Omental fat pad (tissue), 3 donors: ENCODE measurements at regions not wholly inside any gene's neighbourhood (a gene's known extent, or its start where the extent isn't known, plus 50 kb on each side); places are given as distances from the start of the nearest gene placed in this dataset.

ENCODE experiments used
- ATAC-seq: fragments of 150-250 bp; one replicate; pipeline ENCODE4 v1.9.1; 2016; ENCODE audit warnings: mild to moderate bottlenecking, moderate library complexity; ENCODE audit not compliant: low FRiP score
- DNase-seq: peaks from one replicate; pipeline ENCODE4 v3.0.0-alpha.2; 2019; ENCODE audit warnings: low spot score
- CTCF ChIP-seq, 3 donors: fragments of 450-650 bp; IDR thresholded peaks; one replicate each; pipeline ENCODE4 v1.5.1; 2016 to 2017; ENCODE audit warnings: antibody characterized with exemption in 3 of 3, mild to moderate bottlenecking in 3 of 3, moderate library complexity in 2 of 3

- DNase-seq (no peak), ATAC-seq (no peak)
- TF ChIP-seq CTCF (IDR thresholded peaks at IDR 0.05): no peak
Observed at GRCh38 chrX:46072791-46073190, 472.4 kb downstream of the ZNF674 start.

DNA sequence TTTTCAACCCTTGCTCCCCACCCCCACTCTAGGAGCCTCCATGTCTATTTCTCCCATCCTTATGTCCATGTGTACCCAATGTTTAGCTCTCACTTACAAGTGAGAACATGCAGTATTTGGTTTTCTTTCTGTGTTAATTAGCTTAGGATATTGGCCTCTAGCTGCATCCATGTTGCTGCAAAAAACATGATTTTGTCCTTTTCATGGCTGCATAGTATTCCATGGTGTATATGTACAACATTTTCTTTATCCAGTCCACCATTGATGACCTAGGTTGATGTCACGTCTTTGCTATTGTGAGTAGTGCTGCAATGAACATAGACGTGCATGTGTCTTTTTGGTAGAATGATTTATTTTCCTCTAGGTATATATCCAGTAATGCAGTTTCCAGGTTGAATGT lies 472.8 kb downstream of the ZNF674 start:
- ATAC-seq (no peak), DNase-seq (no peak)
- TF ChIP-seq CTCF (IDR thresholded peaks at IDR 0.05): no peak

- DNase-seq (no peak), ATAC-seq (no peak)
- TF ChIP-seq CTCF (IDR thresholded peaks at IDR 0.05): no peak
Observed at GRCh38 chrX:46070421-46070820, 474.8 kb downstream of the ZNF674 start.

- DNase-seq: no peak
- ATAC-seq: no peak
- TF ChIP-seq CTCF (IDR thresholded peaks at IDR 0.05): no peak
Observed at GRCh38 chrX:46059316-46059715, 485.9 kb downstream of the ZNF674 start.

GRCh38 chrX:46044486-46044885 lies 500.7 kb downstream of the ZNF674 start:
- ATAC-seq: no peak
- no peak for DNase-seq
- no peak for TF ChIP-seq CTCF (IDR thresholded peaks at IDR 0.05)

GRCh38 chrX:46040001-46040400 lies 505.2 kb downstream of the ZNF674 start:
- DNase-seq (no peak), ATAC-seq (no peak)
- no peak for TF ChIP-seq CTCF (IDR thresholded peaks at IDR 0.05)

DNA sequence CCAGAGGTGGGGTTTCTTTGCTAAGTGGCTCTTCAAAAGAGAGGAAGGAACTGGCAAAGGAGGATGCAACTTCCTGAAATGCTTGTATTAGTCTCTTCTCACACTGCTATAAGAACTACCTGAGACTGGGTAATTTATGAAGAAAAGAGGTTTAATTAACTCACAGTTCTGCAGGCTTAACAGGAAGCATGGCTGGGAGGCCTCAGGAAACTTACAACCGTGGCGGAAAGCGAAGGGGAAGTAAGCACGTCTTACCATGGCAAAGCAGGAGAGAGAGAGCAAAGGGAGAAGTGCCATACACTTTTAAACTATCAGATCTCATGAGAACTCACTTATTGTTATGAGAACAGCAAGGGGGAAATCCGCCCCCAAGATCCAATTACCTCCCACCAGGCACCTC lies 505.7 kb downstream of the ZNF674 start:
- ATAC-seq (no peak), DNase-seq (no peak)
- TF ChIP-seq CTCF (IDR thresholded peaks at IDR 0.05): no peak
